Epithelial cell of proximal tubule (primary cell): ENCODE measurements at regions not wholly inside any gene's neighbourhood (a gene's known extent, or its start where the extent isn't known, plus 50 kb on each side); places are given as distances from the start of the nearest gene placed in this dataset.

Experiments
- DNase-seq: peaks from one replicate; pipeline ENCODE4 v3.0.0-alpha.2; 2011; ENCODE audit warnings: low read depth
- H3K4me3 ChIP-seq: 2 replicates; pipeline ENCODE4 v1.5.1; 2011; ENCODE audit warnings: low read depth, mild to moderate bottlenecking, low read length
- CTCF ChIP-seq: conservative IDR thresholded peaks from 2 replicates; pipeline ENCODE4 v1.5.1; 2012; ENCODE audit warnings: low read depth, mild to moderate bottlenecking, low read length

- DNase-seq, result peak; percentile 68
- TF ChIP-seq CTCF, result no peak
- H3K4me3 ChIP-seq, result no peak overlapping the region
Observed at GRCh38 chr10:3500408-3500856, 284.6 kb downstream of the KLF6 start.

- no peak for TF ChIP-seq CTCF
- H3K4me3 ChIP-seq, result no peak overlapping the region
- DNase-seq, result no peak
Observed at GRCh38 chr10:3499120-3499519, 285.9 kb downstream of the KLF6 start.

- DNase-seq, result no peak
- no peak for TF ChIP-seq CTCF
- H3K4me3 ChIP-seq, result no peak overlapping the region
Observed at GRCh38 chr10:3497581-3497980, 287.4 kb downstream of the KLF6 start.

- no peak for DNase-seq
- H3K4me3 ChIP-seq, result no peak overlapping the region
- no peak for TF ChIP-seq CTCF
Observed at GRCh38 chr10:3496138-3496537, 288.9 kb downstream of the KLF6 start.

GRCh38 chr10:3495281-3495680 is 289.7 kb downstream of the KLF6 start:
- TF ChIP-seq CTCF, result no peak
- H3K4me3 ChIP-seq, result no peak overlapping the region
- no peak for DNase-seq

GRCh38 chr10:3494838-3495230 is 290.2 kb downstream of the KLF6 start:
- H3K4me3 ChIP-seq, result no peak overlapping the region
- no peak for DNase-seq
- TF ChIP-seq CTCF, result no peak

GRCh38 chr10:3494131-3494837 is 290.7 kb downstream of the KLF6 start:
- DNase-seq, result no peak
- TF ChIP-seq CTCF, result no peak

More at GRCh38 chr10:3494131-3494837, 290.7 kb downstream of the KLF6 start:
- no peak overlapping the region for H3K4me3 ChIP-seq
